PC-9 (cell line): ENCODE measurements at regions not wholly inside any gene's neighbourhood (a gene's known extent, or its start where the extent isn't known, plus 50 kb on each side); places are given as distances from the start of the nearest gene placed in this dataset.

ENCODE experiments used
- CTCF ChIP-seq: fragments of 200-600 bp; sonication (generic); conservative IDR thresholded peaks from 2 replicates; pipeline ENCODE4 v1.6.1; 2017; ENCODE audit warnings: mixed run types, antibody characterized with exemption, mild to moderate bottlenecking, moderate library complexity
- EZH2 ChIP-seq: fragments of 200-600 bp; sonication (generic); IDR thresholded peaks from 2 replicates; pipeline ENCODE4 v1.8.0; 2017; ENCODE audit warnings: antibody characterized with exemption, low read depth

- TF ChIP-seq CTCF (no peak), EZH2 (no peak)
Measured at GRCh38 chr5:173745557-173745956, 129.1 kb upstream of the BOD1 start.
